Erythroblast (primary cell): ENCODE measurements at regions not wholly inside any gene's neighbourhood (a gene's known extent, or its start where the extent isn't known, plus 50 kb on each side); places are given as distances from the start of the nearest gene placed in this dataset.

Source experiments
- GATA1 ChIP-seq: IDR thresholded peaks from 2 replicates; pipeline ENCODE4 v1.6.1; 2011; ENCODE audit warnings: low read depth, mild to moderate bottlenecking, control low read depth, low read length, moderate library complexity
- POLR2A ChIP-seq: IDR thresholded peaks from 2 replicates; pipeline ENCODE4 v1.6.1; 2011; ENCODE audit warnings: mild to moderate bottlenecking, low read length

- TF ChIP-seq POLR2A = no peak
- TF ChIP-seq GATA1 = no peak
These were observed 1008.2 kb upstream of the CDH9 start for GRCh38 chr5:28046596-28046995.
